ENCODE measurements at regions not wholly inside any gene's neighbourhood (a gene's known extent, or its start where the extent isn't known, plus 50 kb on each side); places are given as distances from the start of the nearest gene placed in this dataset.

GRCh38 chr5:129173771-129174170 is 79.2 kb downstream of the ISOC1 start:
- Histone ChIP-seq H3K9me3 (ENCODE audit: low read length) (no peaks in the 10 kb centered on the region), H3K9me2 (ENCODE audit: insufficient read depth, low read length) (no peaks in the 10 kb centered on the region), H3K79me2 (replicated peaks; ENCODE audit: insufficient read depth, low read length) (no peaks in the 10 kb centered on the region), H3K27ac (ENCODE audit: low read length) (no peak overlapping the region), H4K20me1 (ENCODE audit: insufficient read depth) (no peaks in the 10 kb centered on the region), H3K9ac (ENCODE audit: low read length) (no peak overlapping the region), H3K27me3 (ENCODE audit: insufficient read depth, low read depth, low read length) (no peaks in the 10 kb centered on the region), H3F3A (ENCODE audit: insufficient read depth, low read length, poor library complexity, severe bottlenecking) (no peaks in the 10 kb centered on the region), H3K36me3 (ENCODE audit: insufficient read depth, low read length) (no peaks in the 10 kb centered on the region), H2AFZ (ENCODE audit: low read depth, low read length) (no peak overlapping the region), H3K4me2 (ENCODE audit: low read length) (no peak overlapping the region), H3K4me3 (ENCODE audit: low read length) (no peak overlapping the region)
- TF ChIP-seq MXI1 (conservative IDR thresholded peaks at IDR 0.05; ENCODE audit: poor library complexity, severe bottlenecking) (no peak), CTCF (IDR thresholded peaks at IDR 0.05; ENCODE audit: poor library complexity, severe bottlenecking) (no peak), POLR2AphosphoS5 (IDR thresholded peaks at IDR 0.05) (no peak), SMC3 (conservative IDR thresholded peaks at IDR 0.05; ENCODE audit: poor library complexity) (no peak), EP300 (conservative IDR thresholded peaks at IDR 0.05; ENCODE audit: poor library complexity, severe bottlenecking) (no peak), RAD21 (conservative IDR thresholded peaks at IDR 0.05) (no peak), REST (IDR thresholded peaks at IDR 0.05; ENCODE audit: borderline replicate concordance) (no peak), EZH2 (IDR thresholded peaks at IDR 0.05; ENCODE audit: borderline replicate concordance, insufficient read depth, low read length, poor library complexity, severe bottlenecking) (no peak), TAF1 (IDR thresholded peaks at IDR 0.05; ENCODE audit: low read depth) (no peak)

- TF ChIP-seq EP300 (conservative IDR thresholded peaks at IDR 0.05; ENCODE audit: poor library complexity, severe bottlenecking): no peak
- TF ChIP-seq EZH2 (IDR thresholded peaks at IDR 0.05; ENCODE audit: borderline replicate concordance, insufficient read depth, low read length, poor library complexity, severe bottlenecking): no peak
- Histone ChIP-seq H3K27me3 (ENCODE audit: insufficient read depth, low read depth, low read length) (no peaks in the 10 kb centered on the region), H3K27ac (ENCODE audit: low read length) (no peak overlapping the region)
These were observed 79.9 kb downstream of the ISOC1 start for GRCh38 chr5:129174480-129174879.

GRCh38 chr5:129177451-129177850 is 82.9 kb downstream of the ISOC1 start:
- Histone ChIP-seq H4K20me1 (ENCODE audit: insufficient read depth) (no peaks in the 10 kb centered on the region), H3K9ac (ENCODE audit: low read length) (no peak overlapping the region), H3K4me2 (ENCODE audit: low read length) (no peak overlapping the region), H3K27ac (ENCODE audit: low read length) (no peak overlapping the region), H3K79me2 (replicated peaks; ENCODE audit: insufficient read depth, low read length) (no peaks in the 10 kb centered on the region), H3K9me2 (ENCODE audit: insufficient read depth, low read length) (no peaks in the 10 kb centered on the region), H3K9me3 (ENCODE audit: low read length) (no peaks in the 10 kb centered on the region), H3K27me3 (ENCODE audit: insufficient read depth, low read depth, low read length) (no peaks in the 10 kb centered on the region), H3K4me3 (ENCODE audit: low read length) (no peak overlapping the region), H2AFZ (ENCODE audit: low read depth, low read length) (no peak overlapping the region), H3K36me3 (ENCODE audit: insufficient read depth, low read length) (no peaks in the 10 kb centered on the region), H3F3A (ENCODE audit: insufficient read depth, low read length, poor library complexity, severe bottlenecking) (no peaks in the 10 kb centered on the region)
- TF ChIP-seq POLR2AphosphoS5 (IDR thresholded peaks at IDR 0.05) (no peak), CTCF (IDR thresholded peaks at IDR 0.05; ENCODE audit: poor library complexity, severe bottlenecking) (no peak), SMC3 (conservative IDR thresholded peaks at IDR 0.05; ENCODE audit: poor library complexity) (no peak), RAD21 (conservative IDR thresholded peaks at IDR 0.05) (no peak), REST (IDR thresholded peaks at IDR 0.05; ENCODE audit: borderline replicate concordance) (no peak), EZH2 (IDR thresholded peaks at IDR 0.05; ENCODE audit: borderline replicate concordance, insufficient read depth, low read length, poor library complexity, severe bottlenecking) (no peak), MXI1 (conservative IDR thresholded peaks at IDR 0.05; ENCODE audit: poor library complexity, severe bottlenecking) (no peak), TAF1 (IDR thresholded peaks at IDR 0.05; ENCODE audit: low read depth) (no peak), EP300 (conservative IDR thresholded peaks at IDR 0.05; ENCODE audit: poor library complexity, severe bottlenecking) (no peak)

More at GRCh38 chr5:129174480-129174879, 79.9 kb downstream of the ISOC1 start:
- no peak overlapping the region for H2AFZ ChIP-seq (ENCODE audit: low read depth, low read length)
- no peaks in the 10 kb centered on the region for H3K36me3 ChIP-seq (ENCODE audit: insufficient read depth, low read length)
- no peaks in the 10 kb centered on the region for H3K9me2 ChIP-seq (ENCODE audit: insufficient read depth, low read length)
- H4K20me1 ChIP-seq (ENCODE audit: insufficient read depth): no peaks in the 10 kb centered on the region
- no peak overlapping the region for H3K4me3 ChIP-seq (ENCODE audit: low read length)
- H3K4me2 ChIP-seq (ENCODE audit: low read length): no peak overlapping the region
- H3K9ac ChIP-seq (ENCODE audit: low read length): no peak overlapping the region
- no peaks in the 10 kb centered on the region for H3F3A ChIP-seq (ENCODE audit: insufficient read depth, low read length, poor library complexity, severe bottlenecking)
- H3K9me3 ChIP-seq (ENCODE audit: low read length): no peaks in the 10 kb centered on the region
- H3K79me2 ChIP-seq (replicated peaks; ENCODE audit: insufficient read depth, low read length): no peaks in the 10 kb centered on the region
